Fibroblast of pulmonary artery (primary cell): ENCODE measurements at regions not wholly inside any gene's neighbourhood (a gene's known extent, or its start where the extent isn't known, plus 50 kb on each side); places are given as distances from the start of the nearest gene placed in this dataset.

Source experiments
- DNase-seq: peaks from one replicate; pipeline ENCODE4 v3.0.0-alpha.2; 2010; ENCODE audit warnings: low read depth
- H3K4me3 ChIP-seq: replicated peaks from 2 replicates; pipeline ENCODE4 v1.5.1; 2011; ENCODE audit warnings: low read depth, mild to moderate bottlenecking, control low read depth, low read length, moderate library complexity
- CTCF ChIP-seq: IDR thresholded peaks from 2 replicates; pipeline ENCODE4 v1.5.1; 2011; ENCODE audit warnings: mild to moderate bottlenecking, control low read depth, low read length, inconsistent platforms; ENCODE audit errors: missing control alignments

- DNase-seq, result no peak
- no peak overlapping the region for H3K4me3 ChIP-seq
- TF ChIP-seq CTCF, result no peak
Observed at GRCh38 chr17:53335443-53335842, 487.3 kb upstream of the KIF2B start.

GRCh38 chr17:53330756-53331155 is 492.0 kb upstream of the KIF2B start:
- TF ChIP-seq CTCF, result no peak
- DNase-seq, result no peak
- H3K4me3 ChIP-seq, result no peak overlapping the region

- TF ChIP-seq CTCF, result no peak
- DNase-seq, result no peak
- H3K4me3 ChIP-seq, result no peak overlapping the region
Observed at GRCh38 chr17:53321651-53322050, 501.1 kb upstream of the KIF2B start.

GRCh38 chr17:53319947-53320346 is 502.8 kb upstream of the KIF2B start:
- no peak overlapping the region for H3K4me3 ChIP-seq
- no peak for DNase-seq
- TF ChIP-seq CTCF, result no peak

- H3K4me3 ChIP-seq, result no peak overlapping the region
- TF ChIP-seq CTCF, result no peak
- DNase-seq, result no peak
Observed at GRCh38 chr17:53316988-53317387, 505.7 kb upstream of the KIF2B start.

GRCh38 chr17:53316073-53316472 is 506.7 kb upstream of the KIF2B start:
- no peak overlapping the region for H3K4me3 ChIP-seq
- no peak for TF ChIP-seq CTCF
- no peak for DNase-seq

GRCh38 chr17:53314521-53314920 is 508.2 kb upstream of the KIF2B start:
- no peak for DNase-seq
- TF ChIP-seq CTCF, result no peak

More at GRCh38 chr17:53314521-53314920, 508.2 kb upstream of the KIF2B start:
- no peak overlapping the region for H3K4me3 ChIP-seq
